SK-N-SH (cell line): ENCODE measurements at regions not wholly inside any gene's neighbourhood (a gene's known extent, or its start where the extent isn't known, plus 50 kb on each side); places are given as distances from the start of the nearest gene placed in this dataset.

Experiments
- CTCF ChIA-PET: fragments of 300-600, 350-600 bp; formaldehyde crosslinking; extraction: SDS; loops from one replicate; lab custom pipeline; 2021; lab: Yijun Ruan, JAX
- POLR2A ChIA-PET: fragments of 350-600 bp; sonication (Branson Sonifier 250); formaldehyde crosslinking; extraction: SDS; loops from one replicate; lab custom pipeline; 2020; ENCODE audit warnings: antibody characterized with exemption, inconsistent platforms; lab: Yijun Ruan, JAX
- DNase-seq: peaks from one replicate; pipeline ENCODE4 v3.0.0; 2012
- H2AFZ ChIP-seq: fragments of 200-600 bp; sonication (generic); 2 replicates; pipeline ENCODE4 v1.8.1; 2016; ENCODE audit warnings: antibody characterized with exemption, mild to moderate bottlenecking, low read depth
- H3F3A ChIP-seq: fragments of 200-600 bp; sonication (generic); replicated peaks from 2 replicates; pipeline ENCODE3; 2016; ENCODE audit warnings: antibody characterized with exemption, mild to moderate bottlenecking; ENCODE audit not compliant: insufficient read depth
- H3K27ac ChIP-seq, 2 experiments: fragments of 200-500 bp in 1 of 2; fragments of 200-600 bp in 1 of 2; sonication (Bioruptor generic) in 1 of 2; sonication (generic), shearing (Covaris generic) in 1 of 2; 2 replicates each; pipeline versions ENCODE4 v1.5.1 to v1.6.1; 2014 to 2016; ENCODE audit warnings: low read depth in 2 of 2, inconsistent platforms in 1 of 2, low read length in 1 of 2, mild to moderate bottlenecking in 1 of 2, mixed read lengths in 1 of 2
- H3K27me3 ChIP-seq: fragments of 200-600 bp; sonication (generic), shearing (Covaris generic); 2 replicates; pipeline ENCODE4 v1.6.1; 2016; ENCODE audit warnings: mixed run types; ENCODE audit not compliant: insufficient read depth
- H3K36me3 ChIP-seq, 2 experiments: fragments of 200-500 bp in 1 of 2; fragments of 200-600 bp in 1 of 2; sonication (Bioruptor generic) in 1 of 2; sonication (generic) in 1 of 2; replicated peaks in 1 of 2; 2 replicates each; pipeline versions ENCODE3 to v1.5.1; 2014 to 2016; ENCODE audit warnings: low read length in 1 of 2, mild to moderate bottlenecking in 1 of 2; ENCODE audit not compliant: insufficient read depth in 2 of 2, control insufficient read depth in 1 of 2
- H3K4me1 ChIP-seq, 2 experiments: fragments of 200-500 bp in 1 of 2; fragments of 200-600 bp in 1 of 2; sonication (Bioruptor generic) in 1 of 2; sonication (generic), shearing (Covaris generic) in 1 of 2; 2 replicates each; pipeline versions ENCODE4 v1.5.1 to v1.6.1; 2014 to 2016; ENCODE audit warnings: low read depth in 1 of 2, low read length in 1 of 2, mixed run types in 1 of 2; ENCODE audit not compliant: insufficient read depth in 2 of 2, control insufficient read depth in 1 of 2
- H3K4me2 ChIP-seq: fragments of 200-600 bp; sonication (generic), shearing (Covaris generic); 2 replicates; pipeline ENCODE4 v1.6.1; 2017; ENCODE audit warnings: mixed run types
- H3K4me3 ChIP-seq, 2 experiments: fragments of 200-500 bp in 1 of 2; fragments of 200-600 bp in 1 of 2; sonication (Bioruptor generic) in 1 of 2; sonication (generic), shearing (Covaris generic) in 1 of 2; 2 replicates each; pipeline versions ENCODE4 v1.5.1 to v1.8.1; 2014 to 2016; ENCODE audit warnings: low read depth in 2 of 2, inconsistent platforms in 1 of 2, low read length in 1 of 2, mild to moderate bottlenecking in 1 of 2, mixed read lengths in 1 of 2, moderate library complexity in 1 of 2
- H3K79me2 ChIP-seq: fragments of 200-600 bp; sonication (generic); 2 replicates; pipeline ENCODE4 v1.8.1; 2017; ENCODE audit warnings: mild to moderate bottlenecking; ENCODE audit not compliant: insufficient read depth
- H3K9ac ChIP-seq: fragments of 200-600 bp; sonication (generic); 2 replicates; pipeline ENCODE4 v1.6.1; 2017; ENCODE audit warnings: mixed run types
- H3K9me2 ChIP-seq: fragments of 200-600 bp; sonication (generic); 2 replicates; pipeline ENCODE4 v1.6.1; 2017; ENCODE audit warnings: mixed run types
- H3K9me3 ChIP-seq: fragments of 200-600 bp; sonication (generic); 2 replicates; pipeline ENCODE4 v1.6.1; 2017; ENCODE audit warnings: mixed run types, mild to moderate bottlenecking, moderate library complexity
- H4K20me1 ChIP-seq: fragments of 200-600 bp; sonication (generic); 2 replicates; pipeline ENCODE4 v1.6.1; 2017; ENCODE audit warnings: mild to moderate bottlenecking, mixed run types; ENCODE audit not compliant: insufficient read depth
- CHD2 ChIP-seq: fragments of 150-350 bp; IDR thresholded peaks from 2 replicates; pipeline ENCODE4 v1.6.1; 2018; ENCODE audit warnings: low read length; ENCODE audit not compliant: partially characterized antibody
- EP300 ChIP-seq, 2 experiments: IDR thresholded peaks; 2 replicates each; pipeline versions ENCODE4 v1.4.0 to v1.6.1; 2012; ENCODE audit warnings: borderline replicate concordance in 1 of 2, low read depth in 1 of 2, low read length in 1 of 2
- EZH2phosphoT487 ChIP-seq: fragments of 200-600 bp; sonication (generic); IDR thresholded peaks from 2 replicates; pipeline ENCODE4 v1.6.1; 2017; ENCODE audit warnings: low read depth, mixed run types, mild to moderate bottlenecking, antibody characterized with exemption, moderate library complexity, borderline replicate concordance
- FOXM1 ChIP-seq: IDR thresholded peaks from 2 replicates; pipeline ENCODE4 v1.4.0; 2012; ENCODE audit warnings: low read depth, mild to moderate bottlenecking
- GATA2 ChIP-seq: sonication (generic); formaldehyde crosslinking; IDR thresholded peaks from 2 replicates; pipeline ENCODE4 v1.5.0; 2020; ENCODE audit warnings: mild to moderate bottlenecking, missing genetic modification reagents
- POLR2AphosphoS5 ChIP-seq: IDR thresholded peaks from 2 replicates; pipeline ENCODE4 v1.6.1; 2012; ENCODE audit warnings: low read depth, low read length
- RFX5 ChIP-seq: IDR thresholded peaks from 2 replicates; pipeline ENCODE4 v1.6.1; 2012; ENCODE audit warnings: mild to moderate bottlenecking, improper control_type of control experiment, low read length
- USF1 ChIP-seq: IDR thresholded peaks from 2 replicates; pipeline ENCODE4 v1.4.0; 2012; ENCODE audit warnings: low read depth, borderline replicate concordance
- USF2 ChIP-seq: fragments of 150-350 bp; IDR thresholded peaks from 2 replicates; pipeline ENCODE4 v1.6.1; 2017; ENCODE audit warnings: antibody characterized with exemption, low read length, low read depth, borderline replicate concordance
- ZBTB33 ChIP-seq: IDR thresholded peaks from 2 replicates; pipeline ENCODE4 v1.4.0; 2012; ENCODE audit warnings: low read depth, borderline replicate concordance
- WGBS: methylation state at CpG from one replicate; pipeline ENCODE4 v1.1.6; 2017; ENCODE audit warnings: low lambda C conversion rate; 5-methylcytosine and 5-hydroxymethylcytosine counted together

- POLR2A ChIA-PET = no interaction called here
- 52% methylated on average over 9 of the region's 10 CpGs for WGBS
Observed at GRCh38 chr5:133867851-133868545, 100.4 kb downstream of the C5orf15 start.

GRCh38 chr5:133867341-133867740, 101.1 kb downstream of the C5orf15 start:
- no peaks in the 10 kb centered on the region for H3K9me3 ChIP-seq
- H2AFZ ChIP-seq = no peak overlapping the region
- no peaks in the 10 kb centered on the region for H3K9me2 ChIP-seq
- no peak overlapping the region for H3K27ac ChIP-seq
- no peaks in the 10 kb centered on the region for H3K36me3 ChIP-seq
- no peak overlapping the region for H3K4me3 ChIP-seq
- H3K27me3 ChIP-seq = peaks cover 10% of the 10 kb centered on the region; the same call in 1 of the 2 replicates
- H3K79me2 ChIP-seq = no peaks in the 10 kb centered on the region
- no peak for DNase-seq
- no peak overlapping the region for H3K9ac ChIP-seq
- POLR2A ChIA-PET = no interaction called here
- peaks cover 16 to 30% of the 10 kb centered on the region in 2 experiments; a peak in 3 of 4 replicates for H3K4me1 ChIP-seq
- no peaks in the 10 kb centered on the region for H3F3A ChIP-seq
- WGBS = 61% methylated on average over 4 of the region's 4 CpGs
- CTCF ChIA-PET = interaction anchor here (0.9 to 9.7 kb wide), 11 partner anchors 14 to 443 kb away, joined by 3 to 137 read pairs (median 6); partner anchors contain the start of gene FSTL4
- H4K20me1 ChIP-seq = no peaks in the 10 kb centered on the region
- H3K4me2 ChIP-seq = no peak overlapping the region
- no peak for TF ChIP-seq USF1
- no peak for TF ChIP-seq EZH2phosphoT487

More at GRCh38 chr5:133867851-133868545, 100.4 kb downstream of the C5orf15 start:
- peaks cover 10% of the 10 kb centered on the region; the same call in 1 of the 2 replicates for H3K27me3 ChIP-seq
- no peaks in the 10 kb centered on the region for H4K20me1 ChIP-seq
- H3K9me2 ChIP-seq = no peaks in the 10 kb centered on the region
- no peak overlapping the region for H3K4me3 ChIP-seq
- no peak overlapping the region for H2AFZ ChIP-seq
- H3K36me3 ChIP-seq = no peaks in the 10 kb centered on the region
- no peak overlapping the region for H3K27ac ChIP-seq
- no peak for DNase-seq
- TF ChIP-seq ZBTB33 (no peak), EP300 (IDR thresholded peaks at IDR 0.05; ENCODE audit: borderline replicate concordance in 1 of 2, low read depth in 1 of 2, low read length in 1 of 2) (no peak), FOXM1 (no peak), CHD2 (no peak), POLR2AphosphoS5 (no peak), USF2 (no peak), RFX5 (no peak), GATA2 (CRISPR knock-in tag) (no peak)
- no peak overlapping the region for H3K9ac ChIP-seq
- CTCF ChIA-PET = interaction anchor here (0.8 to 9.7 kb wide), 39 partner anchors 8 to 757 kb away, joined by 3 to 137 read pairs (median 6); partner anchors contain the start of gene FSTL4
- H3K9me3 ChIP-seq = no peaks in the 10 kb centered on the region
- H3K4me2 ChIP-seq = no peak overlapping the region
- H3F3A ChIP-seq = no peaks in the 10 kb centered on the region
- H3K4me1 ChIP-seq = peaks cover 16 to 30% of the 10 kb centered on the region in 2 experiments; a peak in 3 of 4 replicates
- no peaks in the 10 kb centered on the region for H3K79me2 ChIP-seq
